Astrocyte (in vitro differentiated cells and primary cell): ENCODE measurements at regions not wholly inside any gene's neighbourhood (a gene's known extent, or its start where the extent isn't known, plus 50 kb on each side); places are given as distances from the start of the nearest gene placed in this dataset.
"Not testable (repeated sequence)": the region's sequence is repeated elsewhere in the genome, so short reads cannot be mapped to it uniquely, and the experiment has no call there.

Experiments used
- DNase-seq: peaks from one replicate; pipeline ENCODE4 v3.0.0-alpha.2; 2010; ENCODE audit warnings: low read depth
- FAIRE-seq: peaks from 2 replicates; lab custom pipeline; 2011; peaks lifted over from hg19 to GRCh38; lab: Jason Lieb, UNC
- H2AFZ ChIP-seq: 2 replicates; pipeline ENCODE4 v1.6.0; 2012; ENCODE audit warnings: low read depth, low read length, inconsistent platforms
- H3K27ac ChIP-seq: 2 replicates; pipeline ENCODE4 v1.5.1; 2011; ENCODE audit warnings: low read depth, low read length, inconsistent platforms
- H3K27me3 ChIP-seq: 2 replicates; pipeline ENCODE4 v1.6.0; 2011; ENCODE audit warnings: low read length, inconsistent platforms; ENCODE audit not compliant: insufficient read depth
- H3K36me3 ChIP-seq: 2 replicates; pipeline ENCODE4 v1.5.1; 2011; ENCODE audit warnings: low read length, inconsistent platforms; ENCODE audit not compliant: insufficient read depth
- H3K4me1 ChIP-seq: 2 replicates; pipeline ENCODE4 v1.5.1; 2011; ENCODE audit warnings: low read length, inconsistent platforms; ENCODE audit not compliant: insufficient read depth
- H3K4me2 ChIP-seq: 2 replicates; pipeline ENCODE4 v1.6.0; 2012; ENCODE audit warnings: low read length, inconsistent platforms
- H3K4me3 ChIP-seq: 2 replicates; pipeline ENCODE4 v1.5.1; 2011; ENCODE audit warnings: low read depth, mild to moderate bottlenecking, low read length, inconsistent platforms; ENCODE audit not compliant: insufficient read depth
- H3K79me2 ChIP-seq: 2 replicates; pipeline ENCODE4 v1.6.0; 2012; ENCODE audit warnings: mild to moderate bottlenecking, low read length, inconsistent platforms; ENCODE audit not compliant: insufficient read depth
- H3K9ac ChIP-seq: 2 replicates; pipeline ENCODE4 v1.6.0; 2012; ENCODE audit warnings: mild to moderate bottlenecking, low read length, inconsistent platforms
- H3K9me3 ChIP-seq: 2 replicates; pipeline ENCODE4 v1.5.1; 2012; ENCODE audit warnings: low read depth, mild to moderate bottlenecking, low read length, inconsistent platforms; ENCODE audit not compliant: insufficient read depth
- H4K20me1 ChIP-seq: 2 replicates; pipeline ENCODE4 v1.6.0; 2012; ENCODE audit warnings: low read length, inconsistent platforms; ENCODE audit not compliant: insufficient read depth
- H3K27ac Mint-ChIP-seq: one replicate; pipeline ENCODE4 v1.8.0; 2021; ENCODE audit warnings: mild to moderate bottlenecking, mixed read lengths; ENCODE audit not compliant: unreplicated experiment
- H3K27me3 Mint-ChIP-seq: one replicate; pipeline ENCODE4 v1.8.0; 2021; ENCODE audit warnings: low read depth, mixed read lengths; ENCODE audit not compliant: unreplicated experiment
- H3K36me3 Mint-ChIP-seq: one replicate; pipeline ENCODE4 v1.8.0; 2021; ENCODE audit warnings: low read depth, mixed read lengths; ENCODE audit not compliant: unreplicated experiment
- H3K4me1 Mint-ChIP-seq: one replicate; pipeline ENCODE4 v1.8.0; 2021; ENCODE audit warnings: low read depth, mixed read lengths; ENCODE audit not compliant: unreplicated experiment
- H3K4me3 Mint-ChIP-seq: one replicate; pipeline ENCODE4 v1.8.0; 2021; ENCODE audit warnings: mild to moderate bottlenecking, moderate library complexity, mixed read lengths; ENCODE audit not compliant: unreplicated experiment
- H3K9me3 Mint-ChIP-seq: one replicate; pipeline ENCODE4 v1.8.0; 2021; ENCODE audit warnings: mild to moderate bottlenecking, mixed read lengths; ENCODE audit not compliant: unreplicated experiment
- CTCF ChIP-seq: IDR thresholded peaks from 2 replicates; pipeline ENCODE4 v1.5.1; 2011; ENCODE audit warnings: low read depth, mild to moderate bottlenecking, inconsistent platforms, low read length, moderate library complexity; ENCODE audit not compliant: insufficient read depth
- EZH2 ChIP-seq: IDR thresholded peaks from 2 replicates; pipeline ENCODE4 v1.6.1; 2012; ENCODE audit warnings: mild to moderate bottlenecking, low read length, inconsistent platforms; ENCODE audit not compliant: insufficient read depth

- peak overlapping the region; percentile 43 for H3K27ac ChIP-seq
- no peak for DNase-seq
- H4K20me1 ChIP-seq, result no peaks in the 10 kb centered on the region
- no peaks in the 10 kb centered on the region for H3K36me3 ChIP-seq
- no peaks in the 10 kb centered on the region for H3K27me3 Mint-ChIP-seq
- no peak overlapping the region for H3K27ac Mint-ChIP-seq
- H3K27me3 ChIP-seq, result no peaks in the 10 kb centered on the region
- H3K9me3 Mint-ChIP-seq, result no peaks in the 10 kb centered on the region
- TF ChIP-seq EZH2, result no peak
- TF ChIP-seq CTCF, result no peak
- H3K4me1 Mint-ChIP-seq, result peaks cover 9% of the 10 kb centered on the region
- H3K4me1 ChIP-seq, result peaks cover 6% of the 10 kb centered on the region
- H3K4me3 Mint-ChIP-seq, result no peak overlapping the region
- no peaks in the 10 kb centered on the region for H3K9me3 ChIP-seq
- FAIRE-seq, result no peak
- H3K9ac ChIP-seq, result peak overlapping the region; percentile 57
- no peaks in the 10 kb centered on the region for H3K36me3 Mint-ChIP-seq
- H3K79me2 ChIP-seq, result no peaks in the 10 kb centered on the region
- H3K4me2 ChIP-seq, result peak overlapping the region; percentile 69
- H2AFZ ChIP-seq, result peak overlapping the region; percentile 61
- H3K4me3 ChIP-seq, result no peak overlapping the region
Measured at GRCh38 chr20:53764415-53764800, 170.8 kb upstream of the ZNF217 start.

GRCh38 chr20:53763707-53764414 lies 170.2 kb upstream of the ZNF217 start:
- Mint-ChIP-seq H3K27ac (no peak overlapping the region), H3K9me3 (no peaks in the 10 kb centered on the region), H3K4me3 (no peak overlapping the region), H3K36me3 (no peaks in the 10 kb centered on the region), H3K4me1 (peaks cover 8% of the 10 kb centered on the region), H3K27me3 (no peaks in the 10 kb centered on the region)
- DNase-seq (peak; percentile 79), FAIRE-seq (no peak)
- Histone ChIP-seq H2AFZ (peak overlapping the region; percentile 61), H4K20me1 (no peaks in the 10 kb centered on the region), H3K9ac (peak overlapping the region; percentile 57), H3K36me3 (no peaks in the 10 kb centered on the region), H3K27me3 (no peaks in the 10 kb centered on the region), H3K4me3 (peak overlapping the region; percentile 22), H3K4me2 (peak overlapping the region; percentile 69), H3K4me1 (peaks cover 6% of the 10 kb centered on the region), H3K79me2 (no peaks in the 10 kb centered on the region), H3K9me3 (no peaks in the 10 kb centered on the region), H3K27ac (peak overlapping the region; percentile 43)
- TF ChIP-seq EZH2 (no peak), CTCF (no peak)

GRCh38 chr20:53762423-53762798 lies 168.8 kb upstream of the ZNF217 start:
- DNase-seq, H3K9me3 ChIP-seq, FAIRE-seq, H3K9ac ChIP-seq, H4K20me1 ChIP-seq, H3K27me3 ChIP-seq, H3K27me3 Mint-ChIP-seq, H3K36me3 ChIP-seq, H3K79me2 ChIP-seq, H3K4me3 ChIP-seq, H3K4me1 Mint-ChIP-seq, H2AFZ ChIP-seq, H3K9me3 Mint-ChIP-seq, H3K4me2 ChIP-seq, H3K36me3 Mint-ChIP-seq, H3K27ac Mint-ChIP-seq, H3K27ac ChIP-seq, H3K4me1 ChIP-seq, H3K4me3 Mint-ChIP-seq: not testable (repeated sequence)
